ENCODE measurements at regions not wholly inside any gene's neighbourhood (a gene's known extent, or its start where the extent isn't known, plus 50 kb on each side); places are given as distances from the start of the nearest gene placed in this dataset.

- Histone ChIP-seq H3K4me1 (ENCODE audit: insufficient read depth, low read length) (peaks cover 2% of the 10 kb centered on the region), H3K56ac (ENCODE audit: insufficient read length, low read depth, low read length) (no peak overlapping the region), H3K9me3 (ENCODE audit: control insufficient read depth, low read depth, low read length) (no peaks in the 10 kb centered on the region), H3K14ac (ENCODE audit: insufficient read depth, low read length) (no peak overlapping the region), H3K79me2 (ENCODE audit: insufficient read depth, low read length) (no peaks in the 10 kb centered on the region), H2BK120ac (ENCODE audit: low read depth, low read length, poor library complexity, severe bottlenecking) (no peak overlapping the region), H4K20me1 (ENCODE audit: control insufficient read depth, insufficient read depth, insufficient read length) (no peaks in the 10 kb centered on the region), H3K4ac (ENCODE audit: low read depth, low read length) (no peak overlapping the region), H3K79me1 (ENCODE audit: insufficient read depth, low read depth, low read length, poor library complexity, severe bottlenecking) (no peaks in the 10 kb centered on the region), H2BK15ac (ENCODE audit: low read depth, low read length) (no peak overlapping the region), H3K18ac (ENCODE audit: insufficient read length, low read depth, low read length) (no peak overlapping the region), H4K8ac (replicated peaks; ENCODE audit: insufficient read length, low read depth, low read length) (no peak overlapping the region), H2BK5ac (ENCODE audit: insufficient read length, low read length) (no peak overlapping the region), H3K9ac (ENCODE audit: extremely low read depth, insufficient read length, low read length) (no peak overlapping the region), H3K23ac (ENCODE audit: insufficient read length, low read depth, low read length) (no peak overlapping the region), H2BK12ac (ENCODE audit: insufficient read length, low read depth, low read length) (no peak overlapping the region), H4K91ac (ENCODE audit: insufficient read length, low read depth, low read length) (no peak overlapping the region), H2AK5ac (ENCODE audit: insufficient read length, low read length) (no peak overlapping the region), H2AFZ (ENCODE audit: low read length) (no peak overlapping the region), H3K27me3 (ENCODE audit: insufficient read depth, low read length) (no peaks in the 10 kb centered on the region), H2BK20ac (ENCODE audit: low read depth, low read length, poor library complexity, severe bottlenecking) (no peak overlapping the region), H3T11ph (ENCODE audit: low read length) (no peak overlapping the region), H3K4me2 (ENCODE audit: insufficient read depth, insufficient read length, low read length) (no peak overlapping the region), H3K27ac (ENCODE audit: insufficient read length, low read depth, low read length) (no peak overlapping the region), H3K23me2 (ENCODE audit: insufficient read length, low read depth, low read length, poor library complexity, severe bottlenecking) (no peaks in the 10 kb centered on the region), H4K5ac (ENCODE audit: insufficient read length, low read depth, low read length) (no peak overlapping the region)
- Mint-ChIP-seq H3K4me3 (no peak overlapping the region), H3K36me3 (ENCODE audit: insufficient read depth in 1 of 3, low read depth in 3 of 3) (peaks cover 0 to 11% (median 0%) of the 10 kb centered on the region in 3 experiments; a peak in 2 of 7 replicates), H3K9me3 (peaks cover 6% of the 10 kb centered on the region in 2 experiments), H3K27me3 (ENCODE audit: low read depth) (no peaks in the 10 kb centered on the region), H3K4me1 (peaks cover 12 to 14% of the 10 kb centered on the region in 2 experiments), H3K27ac (peak overlapping the region in 1 of 3 experiments; percentile 41; a peak in 1 of 7 replicates)
- no peak for TF ChIP-seq CTCF (conservative IDR thresholded peaks at IDR 0.05)
- WGBS (ENCODE audit: extremely low coverage, insufficient read length, low lambda C conversion rate) = no CpG with 5 or more reads among the region's 6 CpGs
- no peak for DNase-seq
Measured at GRCh38 chr13:106723036-106723435, 155.1 kb upstream of the ARGLU1 start.

Measured in H9 (cell line).